Endothelial cell of hepatic sinusoid (primary cell): ENCODE measurements at regions not wholly inside any gene's neighbourhood (a gene's known extent, or its start where the extent isn't known, plus 50 kb on each side); places are given as distances from the start of the nearest gene placed in this dataset.
"Not testable (repeated sequence)": the region's sequence is repeated elsewhere in the genome, so short reads cannot be mapped to it uniquely, and the experiment has no call there.

Experiments used
- in situ Hi-C: cut with HindIII; loops from 2 replicates; pipeline ENCODE4 v1.10.0; 2017; ENCODE audit warnings: low sequenced_read_pairs

DNA sequence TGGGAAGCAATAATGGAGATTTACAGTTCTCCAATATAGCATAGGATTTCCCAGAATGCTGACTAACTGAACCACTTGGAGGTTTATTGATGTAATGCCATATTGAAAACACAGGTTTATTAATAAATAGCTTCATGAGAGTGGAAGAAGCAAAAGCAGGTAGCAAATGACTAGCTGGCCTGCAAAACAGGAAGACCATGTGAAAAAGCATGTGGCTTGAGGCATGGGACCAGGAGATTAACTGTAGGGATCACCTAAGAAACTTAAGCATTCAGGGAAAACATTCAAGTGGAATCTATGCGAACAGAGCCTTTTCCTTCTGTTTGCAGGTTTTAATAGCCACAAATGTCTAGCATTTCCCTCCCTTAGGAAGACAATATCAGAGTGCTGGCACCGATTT is 679.7 kb downstream of the ZEB2 start:
- in situ Hi-C loops: no loop called here

DNA sequence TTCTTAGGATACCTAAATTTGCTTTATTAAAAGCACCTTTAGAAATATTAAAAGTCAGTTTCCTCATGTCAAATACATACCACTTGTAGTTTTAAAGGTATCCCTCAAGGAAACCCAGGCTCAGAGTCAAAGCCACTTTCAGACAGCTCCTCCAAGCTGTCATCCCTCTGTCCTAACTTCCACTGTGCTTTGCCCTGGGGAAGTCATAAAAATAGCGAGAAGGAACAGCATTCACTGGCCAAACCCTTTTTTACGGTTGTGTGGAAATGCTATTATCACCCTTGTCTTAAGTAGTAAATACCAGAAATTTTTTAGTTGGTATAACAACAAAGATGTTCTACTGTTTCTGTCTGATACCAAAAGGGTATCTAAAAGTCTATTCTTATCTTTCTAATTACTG is 680.5 kb downstream of the ZEB2 start:
- in situ Hi-C loops: no loop called here

DNA sequence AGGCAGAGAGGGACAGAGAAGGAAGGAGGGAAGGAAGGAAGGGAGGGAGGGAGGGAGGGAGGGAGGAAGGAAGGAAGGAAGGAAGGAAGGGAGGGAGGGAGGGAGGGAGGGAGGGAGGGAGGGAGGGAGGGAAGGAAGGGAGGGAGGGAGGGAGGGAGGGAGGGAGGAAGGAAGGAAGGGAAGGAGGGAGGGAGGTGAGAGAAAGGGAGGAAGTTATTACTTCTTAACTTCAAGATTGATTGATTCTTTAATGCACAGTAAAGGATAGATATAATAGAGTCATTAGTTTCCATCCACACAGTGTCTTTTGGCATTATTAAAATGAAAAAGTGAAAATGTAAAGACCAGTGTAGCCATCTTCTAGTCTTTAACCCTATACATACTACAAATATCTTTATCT is 682.9 kb downstream of the ZEB2 start:
- in situ Hi-C loops: not testable (repeated sequence)

DNA sequence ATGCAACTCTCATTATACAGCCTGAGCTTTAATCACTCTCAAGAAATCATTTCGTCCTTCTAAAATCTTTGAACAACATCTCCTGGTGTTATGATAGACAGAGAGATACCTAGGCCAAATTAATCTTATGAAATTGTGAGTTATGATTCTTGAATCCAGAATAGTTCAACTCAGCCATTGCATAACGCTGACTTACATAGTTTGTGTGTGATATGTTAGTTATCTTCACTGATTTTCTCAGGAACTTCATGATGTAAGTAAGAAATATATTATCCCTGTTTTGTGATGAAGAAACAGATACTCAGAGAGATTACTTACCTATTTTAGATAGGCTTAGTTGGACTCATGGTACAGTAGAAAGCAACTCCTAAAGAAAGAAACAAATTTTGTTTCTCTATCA is 684.4 kb downstream of the ZEB2 start:
- in situ Hi-C loops: no loop called here

DNA sequence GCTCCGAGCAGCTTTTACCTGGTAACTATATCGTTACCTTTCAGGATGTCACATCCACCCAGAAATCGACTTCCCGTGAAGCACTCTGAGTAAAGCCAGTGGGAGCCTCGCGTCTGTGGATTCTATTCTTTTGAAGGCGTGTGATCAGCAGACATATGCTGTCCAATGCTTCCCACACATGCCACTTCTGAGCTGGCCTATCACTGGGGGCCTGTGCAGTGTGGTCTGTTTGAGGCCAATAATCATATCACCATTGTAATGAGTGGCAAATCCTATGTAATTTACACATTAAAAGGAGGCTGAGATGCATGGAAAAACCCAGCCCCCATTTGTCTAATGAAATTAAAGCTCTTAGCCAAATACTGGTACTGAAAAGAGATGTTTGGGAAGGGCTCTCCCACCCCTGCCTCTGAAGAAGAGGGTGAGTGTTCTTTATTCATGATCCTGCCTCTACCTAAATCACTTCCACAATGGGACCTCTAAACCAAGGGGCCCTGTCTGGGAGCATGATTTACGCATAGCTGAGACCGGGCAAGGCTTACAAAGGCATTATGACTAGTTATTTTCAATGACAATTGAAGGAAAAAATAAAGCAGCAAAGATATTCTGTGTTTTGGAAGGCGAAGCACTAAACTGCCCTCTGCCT is 686.8 kb downstream of the ZEB2 start:
- in situ Hi-C loops: no loop called here

DNA sequence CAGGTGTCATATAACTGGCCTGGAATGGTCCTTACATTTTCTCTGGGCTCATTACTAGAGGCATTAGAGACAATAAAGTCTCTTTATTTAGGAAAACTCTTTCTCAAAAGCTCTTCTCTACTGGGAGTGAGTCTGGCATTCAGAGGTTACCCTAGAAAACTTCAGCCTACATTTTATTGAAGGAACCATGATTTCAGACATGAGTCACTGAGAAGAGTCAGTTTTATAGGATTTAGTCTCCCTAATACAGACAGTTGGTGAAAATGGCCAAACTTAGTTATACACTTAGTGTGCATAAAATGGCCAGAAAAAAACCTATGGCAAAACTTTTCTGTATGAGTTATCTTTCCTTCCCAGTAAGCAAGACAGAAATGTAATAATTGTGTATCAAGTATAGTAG is 689.4 kb downstream of the ZEB2 start:
- in situ Hi-C loops: no loop called here

DNA sequence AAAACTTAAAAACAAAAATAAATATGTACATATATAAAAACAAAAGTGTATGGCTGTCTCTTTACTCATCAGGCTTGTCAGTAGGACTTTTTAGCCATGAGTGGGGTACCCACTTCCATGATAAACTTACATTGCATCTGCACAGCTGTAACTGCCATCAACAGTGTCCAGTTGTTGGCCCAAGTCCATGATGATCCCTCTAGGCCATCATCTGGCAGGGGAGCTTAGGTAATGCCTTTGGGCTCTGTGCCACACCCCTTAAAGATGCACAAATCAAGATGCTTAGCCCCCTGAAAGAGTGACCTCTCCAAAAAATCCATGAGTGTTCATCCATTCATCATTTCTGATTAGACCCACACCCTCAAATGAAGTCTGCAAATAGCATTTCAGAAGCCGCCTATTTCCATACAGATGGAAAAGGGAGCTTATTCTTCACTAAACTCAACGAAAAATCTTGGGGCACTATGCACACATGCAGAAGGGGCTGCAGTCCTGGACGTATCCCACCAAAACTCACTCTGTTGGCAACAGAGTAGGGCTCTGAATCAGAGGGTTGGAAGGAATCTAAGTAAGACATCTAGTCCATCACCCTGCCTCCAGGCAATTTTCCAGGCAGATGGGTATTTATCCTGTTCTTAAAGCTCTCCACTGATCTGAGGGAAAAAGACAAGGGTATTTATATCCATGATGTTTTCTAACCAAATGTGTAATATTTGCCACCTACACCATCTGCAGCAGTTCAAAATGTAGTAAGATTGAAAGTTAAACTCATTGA is 691.0 kb downstream of the ZEB2 start:
- in situ Hi-C loops: no loop called here

DNA sequence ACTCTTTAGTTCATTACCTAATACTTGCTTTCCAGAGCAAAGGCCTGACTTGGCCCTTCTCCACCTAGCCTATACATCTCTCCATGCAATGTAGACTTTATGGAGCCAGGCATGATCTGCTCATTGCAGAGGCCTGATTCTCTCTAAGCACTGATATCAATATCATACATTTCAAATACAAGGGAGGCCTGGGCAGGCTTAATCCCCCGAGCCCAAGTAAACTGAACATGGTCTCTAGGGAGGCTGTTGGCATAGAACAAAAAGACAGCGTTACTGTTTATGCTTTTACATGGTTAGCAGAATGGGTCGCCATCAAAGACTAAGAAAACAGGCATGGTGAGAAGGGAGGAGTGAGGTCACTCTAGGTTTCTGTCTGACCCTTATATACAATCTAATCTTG is 695.1 kb downstream of the ZEB2 start:
- in situ Hi-C loops: no loop called here

DNA sequence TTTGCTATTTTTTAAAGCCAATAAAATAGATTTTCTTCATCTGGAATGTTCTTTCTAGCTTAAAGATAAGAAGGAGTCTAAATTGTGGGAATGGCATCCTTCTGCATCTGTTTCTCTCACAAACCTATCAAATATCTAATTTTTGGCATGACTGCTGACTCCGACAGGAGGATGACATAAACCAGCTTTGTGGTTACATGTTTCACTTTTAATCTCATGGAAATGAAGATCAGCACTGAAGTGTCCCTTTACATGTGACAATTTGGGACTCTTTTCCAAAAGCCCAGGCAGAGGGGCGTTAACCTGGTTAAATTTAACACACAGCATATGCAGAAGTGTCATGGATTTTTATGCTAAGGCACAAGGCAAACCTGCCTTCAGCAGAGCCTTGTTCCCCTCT is 694.7 kb downstream of the ARHGAP15 start:
- in situ Hi-C loops: no loop called here

DNA sequence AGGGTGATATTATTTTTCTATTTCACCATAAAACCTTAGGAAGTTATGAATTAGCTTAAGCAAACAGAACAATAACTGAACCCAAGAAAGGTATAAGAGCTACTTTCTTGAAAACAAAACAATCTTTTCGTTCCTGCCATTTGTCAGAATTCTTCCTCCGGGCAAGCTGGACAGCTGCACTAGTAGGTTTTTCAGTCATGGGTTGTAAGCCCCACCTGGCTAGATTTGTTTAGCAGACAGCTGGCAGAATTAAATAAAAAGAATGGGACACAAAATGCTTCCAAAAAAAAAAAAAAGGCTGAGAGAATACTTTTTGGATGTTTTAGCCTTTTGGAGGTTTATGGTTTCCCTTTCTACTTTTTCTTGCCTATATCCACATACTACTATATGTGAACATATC is 694.1 kb downstream of the ARHGAP15 start:
- in situ Hi-C loops: no loop called here

DNA sequence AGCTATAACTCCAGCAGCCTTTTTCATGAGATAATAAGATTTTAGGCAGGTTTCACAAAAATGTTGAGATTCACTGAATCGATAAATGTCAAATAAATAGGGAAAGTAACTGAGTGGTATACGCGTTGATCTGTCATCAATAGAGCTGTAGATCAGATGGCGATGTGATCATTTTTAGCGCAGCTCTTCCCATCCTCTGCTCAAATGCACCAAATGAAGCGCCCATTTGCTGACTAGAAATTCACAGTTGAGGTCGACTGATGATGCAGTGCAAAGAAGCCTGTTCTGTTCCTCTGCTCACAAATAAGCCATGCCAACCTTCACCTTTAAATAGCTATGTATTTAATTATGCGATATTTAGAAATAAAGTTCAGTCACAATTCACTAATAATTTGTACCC is 693.5 kb downstream of the ARHGAP15 start:
- in situ Hi-C loops: no loop called here

DNA sequence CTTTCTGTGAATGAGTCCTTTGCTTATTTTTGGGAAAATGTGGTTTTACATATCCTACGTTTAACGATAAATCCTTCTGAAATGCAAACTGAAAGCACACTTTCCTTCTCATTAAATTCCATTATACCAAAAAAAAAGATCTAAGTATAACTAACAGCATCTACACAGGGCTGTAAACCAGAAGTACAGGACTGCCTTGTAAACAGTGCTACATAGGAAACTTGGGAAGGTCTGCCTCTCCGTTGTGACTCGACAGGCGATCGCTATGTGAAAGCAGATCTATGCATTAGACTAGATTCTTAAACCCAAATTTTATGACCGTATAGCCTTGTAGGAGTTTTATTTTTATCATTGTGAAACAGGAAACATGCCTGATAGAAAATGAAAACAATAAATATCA is 690.5 kb downstream of the ARHGAP15 start:
- in situ Hi-C loops: no loop called here

DNA sequence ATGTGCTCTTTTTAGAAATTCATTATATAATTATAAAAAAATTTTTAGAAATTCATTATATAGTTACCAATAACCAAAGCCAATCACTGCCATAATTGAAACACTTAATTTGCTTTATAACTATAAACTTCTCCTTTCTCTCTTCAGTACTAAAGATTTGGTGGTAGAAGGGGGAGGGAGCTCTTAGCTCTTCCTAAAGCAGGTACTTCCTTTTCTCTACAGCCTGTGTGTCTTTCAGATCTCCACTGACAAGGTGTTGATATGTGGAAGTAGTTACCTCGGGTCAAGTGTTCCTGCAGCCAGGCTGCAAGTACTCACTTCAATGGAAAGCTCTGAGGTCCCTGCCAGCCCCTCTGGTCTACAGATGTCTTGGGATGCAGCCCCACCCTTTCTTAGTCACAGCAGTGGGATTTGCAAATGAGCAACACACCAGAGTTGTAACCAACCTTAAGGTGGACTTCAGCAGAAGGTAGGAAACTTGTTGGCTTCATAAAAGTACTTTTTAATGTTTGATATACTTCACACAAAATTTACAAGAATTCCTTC is 690.0 kb downstream of the ARHGAP15 start:
- in situ Hi-C loops: no loop called here
